SK-N-SH (cell line): ENCODE measurements at regions not wholly inside any gene's neighbourhood (a gene's known extent, or its start where the extent isn't known, plus 50 kb on each side); places are given as distances from the start of the nearest gene placed in this dataset.

Experiments
- CTCF ChIA-PET: fragments of 300-600, 350-600 bp; formaldehyde crosslinking; extraction: SDS; loops from one replicate; lab custom pipeline; 2021; lab: Yijun Ruan, JAX
- POLR2A ChIA-PET: fragments of 350-600 bp; sonication (Branson Sonifier 250); formaldehyde crosslinking; extraction: SDS; loops from one replicate; lab custom pipeline; 2020; ENCODE audit warnings: antibody characterized with exemption, inconsistent platforms; lab: Yijun Ruan, JAX
- DNase-seq: peaks from one replicate; pipeline ENCODE4 v3.0.0; 2012
- H2AFZ ChIP-seq: fragments of 200-600 bp; sonication (generic); 2 replicates; pipeline ENCODE4 v1.8.1; 2016; ENCODE audit warnings: antibody characterized with exemption, mild to moderate bottlenecking, low read depth
- H3F3A ChIP-seq: fragments of 200-600 bp; sonication (generic); replicated peaks from 2 replicates; pipeline ENCODE3; 2016; ENCODE audit warnings: antibody characterized with exemption, mild to moderate bottlenecking; ENCODE audit not compliant: insufficient read depth
- H3K27ac ChIP-seq, 2 experiments: fragments of 200-500 bp in 1 of 2; fragments of 200-600 bp in 1 of 2; sonication (Bioruptor generic) in 1 of 2; sonication (generic), shearing (Covaris generic) in 1 of 2; 2 replicates each; pipeline versions ENCODE4 v1.5.1 to v1.6.1; 2014 to 2016; ENCODE audit warnings: low read depth in 2 of 2, inconsistent platforms in 1 of 2, low read length in 1 of 2, mild to moderate bottlenecking in 1 of 2, mixed read lengths in 1 of 2
- H3K27me3 ChIP-seq: fragments of 200-600 bp; sonication (generic), shearing (Covaris generic); 2 replicates; pipeline ENCODE4 v1.6.1; 2016; ENCODE audit warnings: mixed run types; ENCODE audit not compliant: insufficient read depth
- H3K36me3 ChIP-seq, 2 experiments: fragments of 200-500 bp in 1 of 2; fragments of 200-600 bp in 1 of 2; sonication (Bioruptor generic) in 1 of 2; sonication (generic) in 1 of 2; replicated peaks in 1 of 2; 2 replicates each; pipeline versions ENCODE3 to v1.5.1; 2014 to 2016; ENCODE audit warnings: low read length in 1 of 2, mild to moderate bottlenecking in 1 of 2; ENCODE audit not compliant: insufficient read depth in 2 of 2, control insufficient read depth in 1 of 2
- H3K4me1 ChIP-seq, 2 experiments: fragments of 200-500 bp in 1 of 2; fragments of 200-600 bp in 1 of 2; sonication (Bioruptor generic) in 1 of 2; sonication (generic), shearing (Covaris generic) in 1 of 2; 2 replicates each; pipeline versions ENCODE4 v1.5.1 to v1.6.1; 2014 to 2016; ENCODE audit warnings: low read depth in 1 of 2, low read length in 1 of 2, mixed run types in 1 of 2; ENCODE audit not compliant: insufficient read depth in 2 of 2, control insufficient read depth in 1 of 2
- H3K4me2 ChIP-seq: fragments of 200-600 bp; sonication (generic), shearing (Covaris generic); 2 replicates; pipeline ENCODE4 v1.6.1; 2017; ENCODE audit warnings: mixed run types
- H3K4me3 ChIP-seq, 2 experiments: fragments of 200-500 bp in 1 of 2; fragments of 200-600 bp in 1 of 2; sonication (Bioruptor generic) in 1 of 2; sonication (generic), shearing (Covaris generic) in 1 of 2; 2 replicates each; pipeline versions ENCODE4 v1.5.1 to v1.8.1; 2014 to 2016; ENCODE audit warnings: low read depth in 2 of 2, inconsistent platforms in 1 of 2, low read length in 1 of 2, mild to moderate bottlenecking in 1 of 2, mixed read lengths in 1 of 2, moderate library complexity in 1 of 2
- H3K79me2 ChIP-seq: fragments of 200-600 bp; sonication (generic); 2 replicates; pipeline ENCODE4 v1.8.1; 2017; ENCODE audit warnings: mild to moderate bottlenecking; ENCODE audit not compliant: insufficient read depth
- H3K9ac ChIP-seq: fragments of 200-600 bp; sonication (generic); 2 replicates; pipeline ENCODE4 v1.6.1; 2017; ENCODE audit warnings: mixed run types
- H3K9me2 ChIP-seq: fragments of 200-600 bp; sonication (generic); 2 replicates; pipeline ENCODE4 v1.6.1; 2017; ENCODE audit warnings: mixed run types
- H3K9me3 ChIP-seq: fragments of 200-600 bp; sonication (generic); 2 replicates; pipeline ENCODE4 v1.6.1; 2017; ENCODE audit warnings: mixed run types, mild to moderate bottlenecking, moderate library complexity
- H4K20me1 ChIP-seq: fragments of 200-600 bp; sonication (generic); 2 replicates; pipeline ENCODE4 v1.6.1; 2017; ENCODE audit warnings: mild to moderate bottlenecking, mixed run types; ENCODE audit not compliant: insufficient read depth
- CHD2 ChIP-seq: fragments of 150-350 bp; IDR thresholded peaks from 2 replicates; pipeline ENCODE4 v1.6.1; 2018; ENCODE audit warnings: low read length; ENCODE audit not compliant: partially characterized antibody
- ELF1 ChIP-seq: IDR thresholded peaks from 2 replicates; pipeline ENCODE4 v1.4.0; 2012
- NFIC ChIP-seq: IDR thresholded peaks from 2 replicates; pipeline ENCODE4 v1.4.0; 2012; ENCODE audit warnings: borderline replicate concordance
- RCOR1 ChIP-seq: fragments of 150-350 bp; IDR thresholded peaks from 2 replicates; pipeline ENCODE4 v1.6.1; 2017; ENCODE audit warnings: antibody characterized with exemption, low read length
- SMC3 ChIP-seq: IDR thresholded peaks from 2 replicates; pipeline ENCODE4 v1.6.1; 2012; ENCODE audit warnings: low read depth, low read length, improper control_type of control experiment
- WGBS: methylation state at CpG from one replicate; pipeline ENCODE4 v1.1.6; 2017; ENCODE audit warnings: low lambda C conversion rate; 5-methylcytosine and 5-hydroxymethylcytosine counted together
- small RNA-seq, 7 experiments: library from RNA; depleted of rRNA; stranded (forward); fragments of <200 nt; gene quantifications; one replicate each; pipeline ENCODE3, GENCODE V24; 2012
- TF ChIP-seq, protein P1 (sequence below): fragments of 150-350 bp; IDR thresholded peaks from 2 replicates; pipeline ENCODE4 v1.6.1; 2017; ENCODE audit warnings: antibody characterized with exemption, low read length, low read depth, borderline replicate concordance
- TF ChIP-seq, protein P2 (sequence below): IDR thresholded peaks from 2 replicates; pipeline ENCODE4 v1.4.0; 2012; ENCODE audit warnings: low read depth
- TF ChIP-seq, protein P3 (sequence below): IDR thresholded peaks from 2 replicates; pipeline ENCODE4 v1.4.0; 2012; ENCODE audit warnings: low read depth, borderline replicate concordance

DNA sequence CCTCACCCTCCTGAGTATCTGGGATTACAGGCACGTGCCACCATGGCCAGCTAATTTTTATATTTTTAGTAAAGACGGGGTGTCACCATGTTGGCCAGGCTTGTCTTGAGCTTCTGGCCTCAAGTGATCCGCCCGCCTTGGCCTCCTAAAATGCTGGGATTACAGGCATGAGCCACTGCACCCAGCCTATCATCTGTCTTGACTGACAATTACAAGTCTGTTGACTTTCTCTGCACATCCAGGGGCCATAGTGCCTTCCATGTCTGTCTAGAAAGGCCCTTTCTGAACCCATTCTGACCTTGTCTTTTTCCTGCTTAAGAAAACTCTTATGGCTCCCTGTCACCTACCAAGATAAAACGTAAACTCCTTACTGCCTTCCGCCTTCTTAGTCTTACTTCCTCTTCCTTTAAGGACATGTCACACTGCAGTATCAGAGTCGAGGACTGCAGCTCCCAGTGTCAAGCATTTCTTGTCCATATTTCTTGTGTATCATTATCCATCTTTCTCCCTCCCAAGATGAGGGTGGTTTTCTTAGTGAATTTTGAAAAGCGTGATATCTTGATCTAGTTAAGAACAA is 49.9 kb upstream of the SHB start:
- no peaks in the 10 kb centered on the region for H3K36me3 ChIP-seq
- no peaks in the 10 kb centered on the region for H3F3A ChIP-seq
- WGBS = 62% methylated on average over 5 of the region's 8 CpGs
- ChIA-PET POLR2A (no interaction called here), CTCF (interaction anchor here (1.7 kb wide), 1 partner anchor 31 kb away, joined by 4 read pairs; no protein-coding TSS in a partner anchor)
- no peak for DNase-seq
- H3K9me3 ChIP-seq = no peaks in the 10 kb centered on the region
- no peak overlapping the region for H3K27ac ChIP-seq
- no peak overlapping the region for H3K9ac ChIP-seq
- peaks cover 8% of the 10 kb centered on the region; the same call in 1 of the 2 replicates for H3K27me3 ChIP-seq
- H3K9me2 ChIP-seq = no peaks in the 10 kb centered on the region
- H3K79me2 ChIP-seq = no peaks in the 10 kb centered on the region
- peaks cover 0 to 11% of the 10 kb centered on the region in 2 experiments; a peak in 1 of 4 replicates for H3K4me1 ChIP-seq
- H3K4me3 ChIP-seq = no peak overlapping the region
- H4K20me1 ChIP-seq = no peaks in the 10 kb centered on the region
- TF ChIP-seq NFIC (no peak), SMC3 (no peak), RCOR1 (no peak), ELF1 (no peak), CHD2 (no peak)
- TF ChIP-seq, protein P1, sequence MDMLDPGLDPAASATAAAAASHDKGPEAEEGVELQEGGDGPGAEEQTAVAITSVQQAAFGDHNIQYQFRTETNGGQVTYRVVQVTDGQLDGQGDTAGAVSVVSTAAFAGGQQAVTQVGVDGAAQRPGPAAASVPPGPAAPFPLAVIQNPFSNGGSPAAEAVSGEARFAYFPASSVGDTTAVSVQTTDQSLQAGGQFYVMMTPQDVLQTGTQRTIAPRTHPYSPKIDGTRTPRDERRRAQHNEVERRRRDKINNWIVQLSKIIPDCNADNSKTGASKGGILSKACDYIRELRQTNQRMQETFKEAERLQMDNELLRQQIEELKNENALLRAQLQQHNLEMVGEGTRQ = no peak
- TF ChIP-seq, protein P2, sequence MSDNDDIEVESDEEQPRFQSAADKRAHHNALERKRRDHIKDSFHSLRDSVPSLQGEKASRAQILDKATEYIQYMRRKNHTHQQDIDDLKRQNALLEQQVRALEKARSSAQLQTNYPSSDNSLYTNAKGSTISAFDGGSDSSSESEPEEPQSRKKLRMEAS = no peak
- TF ChIP-seq, protein P3, sequence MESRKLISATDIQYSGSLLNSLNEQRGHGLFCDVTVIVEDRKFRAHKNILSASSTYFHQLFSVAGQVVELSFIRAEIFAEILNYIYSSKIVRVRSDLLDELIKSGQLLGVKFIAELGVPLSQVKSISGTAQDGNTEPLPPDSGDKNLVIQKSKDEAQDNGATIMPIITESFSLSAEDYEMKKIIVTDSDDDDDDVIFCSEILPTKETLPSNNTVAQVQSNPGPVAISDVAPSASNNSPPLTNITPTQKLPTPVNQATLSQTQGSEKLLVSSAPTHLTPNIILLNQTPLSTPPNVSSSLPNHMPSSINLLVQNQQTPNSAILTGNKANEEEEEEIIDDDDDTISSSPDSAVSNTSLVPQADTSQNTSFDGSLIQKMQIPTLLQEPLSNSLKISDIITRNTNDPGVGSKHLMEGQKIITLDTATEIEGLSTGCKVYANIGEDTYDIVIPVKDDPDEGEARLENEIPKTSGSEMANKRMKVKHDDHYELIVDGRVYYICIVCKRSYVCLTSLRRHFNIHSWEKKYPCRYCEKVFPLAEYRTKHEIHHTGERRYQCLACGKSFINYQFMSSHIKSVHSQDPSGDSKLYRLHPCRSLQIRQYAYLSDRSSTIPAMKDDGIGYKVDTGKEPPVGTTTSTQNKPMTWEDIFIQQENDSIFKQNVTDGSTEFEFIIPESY = no peak
- no peak overlapping the region for H2AFZ ChIP-seq
- no peak overlapping the region for H3K4me2 ChIP-seq

Small RNAs in the stretch of these regions (small RNA-seq; reads per million reads assigned to genes)
- gene RF00096 = 0 reads per million in 7 experiments
